Heart left ventricle (tissue), 13 donors: ENCODE measurements at regions not wholly inside any gene's neighbourhood (a gene's known extent, or its start where the extent isn't known, plus 50 kb on each side); places are given as distances from the start of the nearest gene placed in this dataset.

Experiments
- CTCF ChIP-seq, 12 donors: fragments of 200-600 bp; sonication (generic) in 4 of 12; IDR thresholded peaks; one replicate each; pipeline versions ENCODE4 v1.5.0 to v1.8.0; 2018 to 2022; ENCODE audit warnings: antibody characterized with exemption in 12 of 12, mild to moderate bottlenecking in 5 of 12
- POLR2A ChIP-seq, 2 donors: fragments of 450-650 bp; IDR thresholded peaks; one replicate each; pipeline ENCODE4 v1.6.1; 2017; ENCODE audit warnings: antibody characterized with exemption in 2 of 2, mild to moderate bottlenecking in 2 of 2, moderate library complexity in 2 of 2
- donor health status: ischemic (EF 13 %, LVEDD 7.1; RV severe dilation, severe dysfunction).
- donor health status: DM: no; HTN: yes; CAD: no.
- donor health status: DM: no; HTN: no; CAD: no.
- donor health status: ischemic (EF 25% LVEDD 6.9; RV normal size, moderate dysfunction).
- donor health status: ischemic (EF 25% LVEDD 5.7; RV mildly dilated, moderate dysfunction).
- donor health status: ischemic (EF 35%, LVEDD 5.7; RV mildly dilated, moderate dysfunction).
- donor health status: nonischemic (EF 11% LVEDD 7.7; RV severe dilation, severe dysfunction).
- donor health status: DM: yes; HTN: yes; CAD: no.
- donor health status: PGD.
- donor health status: ischemic (EF 29% LVEDD 5.4; RV normal size, mild dysfunction).
- donor health status: nonischemic (EF 23%, LVEDD 6.1; RV moderate dilation, normal function).

- TF ChIP-seq CTCF (IDR thresholded peaks at IDR 0.05) (no peak), POLR2A (IDR thresholded peaks at IDR 0.05) (no peak)
These were observed 288.4 kb upstream of the DPH6 start for GRCh38 chr15:35834216-35834830.
